ENCODE measurements at regions not wholly inside any gene's neighbourhood (a gene's known extent, or its start where the extent isn't known, plus 50 kb on each side); places are given as distances from the start of the nearest gene placed in this dataset.

DNA sequence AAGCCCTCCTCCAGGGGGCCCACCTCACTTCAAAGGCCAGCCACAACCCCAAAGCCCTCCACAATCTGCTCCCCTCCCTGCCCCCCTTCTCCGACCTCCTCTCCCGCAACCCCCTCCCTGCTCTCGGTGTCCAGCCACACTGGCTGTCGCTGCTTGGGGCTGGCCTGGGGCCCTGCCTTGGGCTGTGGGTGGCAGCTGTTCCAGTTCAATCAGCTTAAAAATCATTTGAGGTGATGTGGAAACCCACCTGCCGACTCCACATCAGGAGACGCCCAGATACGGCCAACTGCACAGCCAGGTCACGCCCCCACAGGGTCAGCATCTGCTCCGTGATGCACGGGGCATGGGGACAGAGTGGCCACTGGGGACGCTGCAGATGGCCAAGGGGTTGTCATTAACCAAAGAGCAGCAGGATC is 107.0 kb upstream of the MVB12B start:
- TF ChIP-seq, protein P1, sequence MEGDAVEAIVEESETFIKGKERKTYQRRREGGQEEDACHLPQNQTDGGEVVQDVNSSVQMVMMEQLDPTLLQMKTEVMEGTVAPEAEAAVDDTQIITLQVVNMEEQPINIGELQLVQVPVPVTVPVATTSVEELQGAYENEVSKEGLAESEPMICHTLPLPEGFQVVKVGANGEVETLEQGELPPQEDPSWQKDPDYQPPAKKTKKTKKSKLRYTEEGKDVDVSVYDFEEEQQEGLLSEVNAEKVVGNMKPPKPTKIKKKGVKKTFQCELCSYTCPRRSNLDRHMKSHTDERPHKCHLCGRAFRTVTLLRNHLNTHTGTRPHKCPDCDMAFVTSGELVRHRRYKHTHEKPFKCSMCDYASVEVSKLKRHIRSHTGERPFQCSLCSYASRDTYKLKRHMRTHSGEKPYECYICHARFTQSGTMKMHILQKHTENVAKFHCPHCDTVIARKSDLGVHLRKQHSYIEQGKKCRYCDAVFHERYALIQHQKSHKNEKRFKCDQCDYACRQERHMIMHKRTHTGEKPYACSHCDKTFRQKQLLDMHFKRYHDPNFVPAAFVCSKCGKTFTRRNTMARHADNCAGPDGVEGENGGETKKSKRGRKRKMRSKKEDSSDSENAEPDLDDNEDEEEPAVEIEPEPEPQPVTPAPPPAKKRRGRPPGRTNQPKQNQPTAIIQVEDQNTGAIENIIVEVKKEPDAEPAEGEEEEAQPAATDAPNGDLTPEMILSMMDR (IDR thresholded peaks at IDR 0.05 in 4 of 5, conservative IDR thresholded peaks at IDR 0.05 in 1 of 5): no peak
- no peak for TF ChIP-seq POLR2A (IDR thresholded peaks at IDR 0.05)

Data from gastrocnemius medialis (tissue), 4 donors.